Mucosa of descending colon (tissue), 3 donors: ENCODE measurements at regions not wholly inside any gene's neighbourhood (a gene's known extent, or its start where the extent isn't known, plus 50 kb on each side); places are given as distances from the start of the nearest gene placed in this dataset.
"Not testable (repeated sequence)": the region's sequence is repeated elsewhere in the genome, so short reads cannot be mapped to it uniquely, and the experiment has no call there.

Experiments
- ATAC-seq: fragments of 200-7000 bp; cut with Tn5 transposase; one replicate; pipeline ENCODE4 v1.9.1; 2020; ENCODE audit warnings: mild to moderate bottlenecking, moderate library complexity
- DNase-seq, 3 donors: peaks; one replicate each; pipeline ENCODE4 v3.0.0-alpha.2; 2020
- H3K36me3 ChIP-seq: fragments of 200-600 bp; one replicate; pipeline ENCODE4 v1.8.0; 2021; ENCODE audit warnings: low read depth, mild to moderate bottlenecking
- H3K4me1 ChIP-seq: fragments of 200-600 bp; one replicate; pipeline ENCODE4 v1.8.0; 2021; ENCODE audit warnings: low read depth, mild to moderate bottlenecking
- H3K4me3 ChIP-seq: fragments of 200-600 bp; one replicate; pipeline ENCODE4 v1.8.0; 2021; ENCODE audit warnings: mild to moderate bottlenecking
- H3K9me3 ChIP-seq: fragments of 200-600 bp; one replicate; pipeline ENCODE4 v1.8.0; 2021; ENCODE audit warnings: mild to moderate bottlenecking
- CTCF ChIP-seq: fragments of 200-600 bp; IDR thresholded peaks from one replicate; pipeline ENCODE4 v1.8.0; 2022; ENCODE audit warnings: antibody characterized with exemption, mild to moderate bottlenecking
- intact Hi-C, 2 donors: fragments of 100-400 bp; cut with DNase I in 1 of 2; cut with micrococcal nuclease in 1 of 2; formaldehyde crosslinking; loops; one replicate each; pipeline versions ENCODE4 v1.11.0 to v1.11.1; 2022; cut with DNase I, micrococcal nuclease
- donor health status: DM: no; HTN: no; CAD: no; lungs with moderate emphysema.
- donor health status: DM: no; HTN: no; CAD: no.
- donor health status: DM: no; HTN: yes; CAD: no.

- no peaks in the 10 kb centered on the region for H3K4me1 ChIP-seq
- no peaks in the 10 kb centered on the region for H3K9me3 ChIP-seq
- no peaks in the 10 kb centered on the region for H3K36me3 ChIP-seq
- no peak for TF ChIP-seq CTCF
- H3K4me3 ChIP-seq, result no peak overlapping the region
- intact Hi-C loops, result no loop called here
- ATAC-seq, result no peak
- DNase-seq, result no peak
Measured at GRCh38 chr15:62325597-62325996, 160.5 kb upstream of the C2CD4B start.

GRCh38 chr15:62326460-62327011, 161.5 kb upstream of the C2CD4B start:
- ATAC-seq (no peak), DNase-seq (no peak)
- TF ChIP-seq CTCF, result no peak
- Histone ChIP-seq H3K4me3 (no peak overlapping the region), H3K4me1 (no peaks in the 10 kb centered on the region), H3K36me3 (no peaks in the 10 kb centered on the region), H3K9me3 (no peaks in the 10 kb centered on the region)
- intact Hi-C loops, result no loop called here

GRCh38 chr15:62327406-62327805, 162.3 kb upstream of the C2CD4B start:
- no peaks in the 10 kb centered on the region for H3K36me3 ChIP-seq
- intact Hi-C loops, result no loop called here

GRCh38 chr15:62332472-62332871, 167.4 kb upstream of the C2CD4B start:
- ATAC-seq, H3K36me3 ChIP-seq, H3K4me1 ChIP-seq, H3K4me3 ChIP-seq, H3K9me3 ChIP-seq, DNase-seq, intact Hi-C loops: not testable (repeated sequence)

More at GRCh38 chr15:62327406-62327805, 162.3 kb upstream of the C2CD4B start:
- ATAC-seq (no peak), DNase-seq (no peak)
- Histone ChIP-seq H3K9me3 (no peaks in the 10 kb centered on the region), H3K4me1 (no peaks in the 10 kb centered on the region), H3K4me3 (no peak overlapping the region)
- no peak for TF ChIP-seq CTCF

- no peaks in the 10 kb centered on the region for H3K36me3 ChIP-seq
- no peaks in the 10 kb centered on the region for H3K9me3 ChIP-seq
- no peaks in the 10 kb centered on the region for H3K4me1 ChIP-seq
- DNase-seq (no peak), ATAC-seq (no peak)
- no peak for TF ChIP-seq CTCF
- intact Hi-C loops, result no loop called here
- H3K4me3 ChIP-seq, result no peak overlapping the region
Measured at GRCh38 chr15:62334536-62334935, 169.5 kb upstream of the C2CD4B start.

- ATAC-seq (peak; percentile 10), DNase-seq (no peak)
Measured at GRCh38 chr15:62337934-62338333, 172.8 kb upstream of the C2CD4B start.

More at GRCh38 chr15:62337934-62338333, 172.8 kb upstream of the C2CD4B start:
- Histone ChIP-seq H3K4me3 (no peak overlapping the region), H3K36me3 (no peaks in the 10 kb centered on the region), H3K4me1 (no peaks in the 10 kb centered on the region), H3K9me3 (no peaks in the 10 kb centered on the region)
- intact Hi-C loops, result no loop called here
- no peak for TF ChIP-seq CTCF
